Fibroblast of mammary gland (primary cell): ENCODE measurements at regions not wholly inside any gene's neighbourhood (a gene's known extent, or its start where the extent isn't known, plus 50 kb on each side); places are given as distances from the start of the nearest gene placed in this dataset.

Experiments used
- DNase-seq: peaks from one replicate; pipeline ENCODE4 v3.0.0-alpha.2; 2010; ENCODE audit warnings: low read depth
- H3K4me3 ChIP-seq: 2 replicates; pipeline ENCODE4 v1.5.1; 2011; ENCODE audit warnings: low read depth, mild to moderate bottlenecking, low read length, moderate library complexity; ENCODE audit not compliant: control insufficient read depth
- TF ChIP-seq, protein P1 (sequence below): conservative IDR thresholded peaks from 2 replicates; pipeline ENCODE4 v1.5.1; 2011; ENCODE audit warnings: low read depth, low read length, inconsistent platforms; ENCODE audit not compliant: control insufficient read depth, insufficient read depth

DNA sequence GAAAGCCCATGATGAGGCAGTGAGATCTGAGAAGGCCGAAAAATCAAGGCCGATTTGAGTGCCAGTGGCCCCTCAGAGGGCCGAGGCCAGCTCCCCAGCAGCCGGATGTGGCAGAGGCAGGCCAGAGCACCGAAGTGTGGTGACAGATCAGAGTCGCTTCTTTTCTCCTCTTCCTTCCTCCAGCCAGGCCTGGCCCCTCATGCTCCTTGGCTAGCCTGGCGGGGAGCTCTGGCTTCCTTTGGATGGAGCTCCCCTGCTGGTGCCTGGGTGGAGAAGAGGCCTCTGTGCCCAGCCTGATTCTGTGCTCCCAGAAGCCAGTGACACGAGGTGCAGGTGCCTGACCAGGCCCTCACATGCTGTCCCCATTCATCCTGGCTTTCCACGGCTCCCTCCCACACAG, 127.2 kb upstream of the PABPC4L start:
- no peak for DNase-seq
- no peak overlapping the region for H3K4me3 ChIP-seq
- TF ChIP-seq, protein P1, sequence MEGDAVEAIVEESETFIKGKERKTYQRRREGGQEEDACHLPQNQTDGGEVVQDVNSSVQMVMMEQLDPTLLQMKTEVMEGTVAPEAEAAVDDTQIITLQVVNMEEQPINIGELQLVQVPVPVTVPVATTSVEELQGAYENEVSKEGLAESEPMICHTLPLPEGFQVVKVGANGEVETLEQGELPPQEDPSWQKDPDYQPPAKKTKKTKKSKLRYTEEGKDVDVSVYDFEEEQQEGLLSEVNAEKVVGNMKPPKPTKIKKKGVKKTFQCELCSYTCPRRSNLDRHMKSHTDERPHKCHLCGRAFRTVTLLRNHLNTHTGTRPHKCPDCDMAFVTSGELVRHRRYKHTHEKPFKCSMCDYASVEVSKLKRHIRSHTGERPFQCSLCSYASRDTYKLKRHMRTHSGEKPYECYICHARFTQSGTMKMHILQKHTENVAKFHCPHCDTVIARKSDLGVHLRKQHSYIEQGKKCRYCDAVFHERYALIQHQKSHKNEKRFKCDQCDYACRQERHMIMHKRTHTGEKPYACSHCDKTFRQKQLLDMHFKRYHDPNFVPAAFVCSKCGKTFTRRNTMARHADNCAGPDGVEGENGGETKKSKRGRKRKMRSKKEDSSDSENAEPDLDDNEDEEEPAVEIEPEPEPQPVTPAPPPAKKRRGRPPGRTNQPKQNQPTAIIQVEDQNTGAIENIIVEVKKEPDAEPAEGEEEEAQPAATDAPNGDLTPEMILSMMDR: no peak

DNA sequence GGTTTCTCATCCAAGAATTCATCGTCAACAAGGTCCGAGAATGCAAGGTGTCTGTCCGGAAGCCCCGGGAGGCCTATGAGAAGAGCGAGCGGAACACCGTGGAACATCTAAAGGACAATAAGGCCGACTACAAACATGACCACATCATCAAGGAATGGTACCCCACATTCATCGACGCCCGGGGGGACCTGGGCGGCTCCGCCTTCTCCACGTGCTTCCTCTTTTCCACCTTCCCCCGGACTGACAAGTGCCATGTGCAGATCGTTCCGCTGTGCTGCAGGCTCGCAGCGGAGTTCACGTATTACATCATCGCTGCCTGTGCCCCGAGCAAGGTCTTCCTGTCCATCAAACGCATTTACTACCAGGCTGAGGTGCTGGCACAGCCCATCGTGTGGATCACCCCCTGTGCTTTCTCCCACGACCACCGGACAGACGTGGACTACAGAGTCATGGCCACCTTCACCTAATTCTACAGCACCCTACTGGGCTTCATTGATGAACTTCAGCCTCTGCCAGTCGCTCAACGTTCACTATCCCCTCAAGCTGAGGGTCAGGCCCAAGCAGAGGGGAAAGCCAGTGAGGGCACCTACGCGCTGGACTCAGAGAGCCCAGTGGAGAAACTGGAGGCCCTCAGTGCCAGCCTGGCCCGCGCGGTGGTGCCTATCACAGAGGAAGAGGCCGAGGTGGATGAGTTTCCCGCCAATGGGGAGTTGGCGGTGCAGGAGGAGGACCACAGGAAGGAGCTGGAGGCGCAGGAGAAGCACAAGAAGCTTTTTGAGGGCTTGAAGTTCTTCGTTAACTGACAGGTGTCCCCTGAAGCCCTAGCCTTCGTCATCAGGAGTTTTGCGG, 125.9 kb upstream of the PABPC4L start:
- no peak overlapping the region for H3K4me3 ChIP-seq
- no peak for DNase-seq
- TF ChIP-seq, protein P1: no peak

DNA sequence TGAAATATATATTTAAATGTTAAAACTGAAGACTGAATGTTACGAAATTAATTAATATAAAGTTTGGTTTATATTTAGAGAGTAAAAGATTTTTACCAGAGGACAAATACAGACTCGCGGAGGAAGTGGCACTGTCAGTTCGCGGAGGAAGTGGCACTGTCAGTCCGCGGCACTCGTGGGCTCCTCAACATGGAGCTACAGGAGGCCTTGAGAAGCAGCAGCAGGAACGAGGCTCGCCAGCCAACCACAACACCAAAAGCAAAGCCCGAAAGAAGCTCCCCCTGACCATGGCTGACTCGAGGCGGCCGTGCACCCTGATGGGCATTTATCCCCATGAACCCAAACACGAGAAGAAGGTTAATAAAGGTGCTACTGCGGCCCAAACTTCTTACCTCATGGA, 125.3 kb upstream of the PABPC4L start:
- DNase-seq: no peak
- TF ChIP-seq, protein P1: no peak
- no peak overlapping the region for H3K4me3 ChIP-seq

DNA sequence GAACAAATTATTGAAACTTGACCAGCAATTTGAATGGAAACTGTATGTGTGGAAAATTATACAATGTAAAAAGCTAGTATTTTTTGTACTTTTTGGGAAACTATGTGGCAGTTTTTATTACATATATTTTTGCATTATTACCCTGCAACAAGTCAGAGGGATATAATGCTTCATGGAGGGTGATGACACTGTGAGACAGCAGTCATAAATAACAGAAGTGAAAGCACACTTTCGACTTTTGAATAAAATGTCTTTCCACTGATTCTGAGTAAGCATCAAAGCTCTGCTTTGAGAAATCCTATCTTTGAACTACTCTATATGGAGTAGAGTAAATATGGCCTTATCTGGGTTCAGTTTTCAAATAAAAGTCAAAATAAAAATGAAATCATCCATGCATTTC, 122.6 kb upstream of the PABPC4L start:
- TF ChIP-seq, protein P1: no peak
- no peak for DNase-seq

DNA sequence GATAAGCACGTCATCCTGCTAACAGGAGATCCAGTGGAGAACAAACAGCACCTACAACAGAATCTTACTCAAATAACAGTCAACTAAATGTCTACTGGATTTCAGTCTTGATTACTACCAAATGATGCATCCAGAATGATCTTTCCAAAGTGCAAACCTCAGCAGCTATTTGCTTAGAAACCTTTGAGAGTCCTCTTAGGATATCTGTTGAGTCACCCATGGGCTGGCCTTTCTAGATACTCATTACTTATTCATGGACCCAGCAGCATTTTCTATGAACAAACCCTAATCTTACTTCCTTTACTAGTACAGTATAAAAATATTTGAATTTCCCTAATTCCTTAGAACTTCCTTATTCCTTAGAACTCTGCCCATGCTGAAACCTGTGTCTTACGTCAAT, 118.5 kb upstream of the PABPC4L start:
- no peak for DNase-seq
- TF ChIP-seq, protein P1: no peak

More for the DNA sequence above, 122.6 kb upstream of the PABPC4L start:
- H3K4me3 ChIP-seq: no peak overlapping the region

DNA sequence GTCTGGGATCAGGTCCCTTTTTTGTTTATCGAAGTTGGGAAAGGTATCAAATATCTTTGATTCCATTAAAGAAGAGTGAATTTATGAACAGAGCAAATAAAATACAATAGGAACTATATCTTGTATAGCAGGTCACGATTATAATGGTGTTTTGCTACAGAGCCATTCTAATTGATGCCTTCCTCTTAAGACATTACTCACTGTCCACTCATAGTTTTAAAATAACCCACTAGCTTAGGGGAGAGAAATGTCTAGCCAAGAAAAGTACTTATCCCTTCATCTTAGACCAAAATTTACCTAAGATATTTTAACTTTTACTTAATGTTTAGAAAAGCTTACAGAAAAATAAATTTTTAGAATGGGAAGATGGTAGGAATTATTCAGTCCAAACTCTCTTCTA, 112.0 kb upstream of the PABPC4L start:
- no peak for DNase-seq
- TF ChIP-seq, protein P1: no peak
- H3K4me3 ChIP-seq: no peak overlapping the region

More for the DNA sequence above, 118.5 kb upstream of the PABPC4L start:
- no peak overlapping the region for H3K4me3 ChIP-seq
